Heart right ventricle (tissue), 16 donors: ENCODE measurements at regions not wholly inside any gene's neighbourhood (a gene's known extent, or its start where the extent isn't known, plus 50 kb on each side); places are given as distances from the start of the nearest gene placed in this dataset.

Experiments used
- ATAC-seq, 8 donors: fragments of 200-7000 bp; cut with Tn5 transposase; one replicate each; pipeline ENCODE4 v1.9.1; 2020; ENCODE audit warnings: mild to moderate bottlenecking in 8 of 8, moderate library complexity in 8 of 8, moderate number of reproducible peaks in 1 of 8
- DNase-seq, 2 donors: peaks; one replicate each; pipeline ENCODE4 v3.0.0-alpha.2; 2020
- H3K27ac ChIP-seq, 10 donors: fragments of 200-600 bp; sonication (generic) in 2 of 10; one replicate each; pipeline versions ENCODE4 v1.5.0 to v1.8.0; 2020 to 2022; ENCODE audit warnings: mild to moderate bottlenecking in 3 of 10
- H3K27me3 ChIP-seq, 7 donors: fragments of 200-600 bp; one replicate each; pipeline ENCODE4 v1.8.0; 2021 to 2022; ENCODE audit warnings: mild to moderate bottlenecking in 2 of 7
- H3K36me3 ChIP-seq, 9 donors: fragments of 200-600 bp; sonication (generic) in 1 of 9; one replicate each; pipeline versions ENCODE4 v1.5.0 to v1.8.0; 2020 to 2022; ENCODE audit warnings: mild to moderate bottlenecking in 2 of 9
- H3K4me1 ChIP-seq, 9 donors: fragments of 200-600 bp; sonication (generic) in 1 of 9; one replicate each; pipeline versions ENCODE4 v1.5.0 to v1.8.0; 2020 to 2022; ENCODE audit warnings: mild to moderate bottlenecking in 4 of 9
- H3K4me3 ChIP-seq, 10 donors: fragments of 200-600 bp; sonication (generic) in 2 of 10; one replicate each; pipeline versions ENCODE4 v1.5.0 to v1.8.0; 2020 to 2022; ENCODE audit warnings: mild to moderate bottlenecking in 7 of 10, moderate library complexity in 2 of 10
- H3K9me3 ChIP-seq, 11 donors: fragments of 200-600 bp in 10 of 11; sonication (generic) in 2 of 11; one replicate each; pipeline versions ENCODE4 v1.5.0 to v1.8.0; 2013 to 2022; ENCODE audit warnings: mild to moderate bottlenecking in 2 of 11, control low read depth in 1 of 11, moderate library complexity in 1 of 11
- WGBS, 2 donors: extraction: QIAGEN DNeasy Blood & Tissue Kit; methylation state at CpG; one replicate each; pipeline ENCODE4 v1.1.7; 2013; ENCODE audit warnings: inconsistent platforms in 1 of 2; 5-methylcytosine and 5-hydroxymethylcytosine counted together
- intact Hi-C, 10 donors: fragments of 100-400 bp; cut with DNase I; formaldehyde crosslinking; loops; one replicate each; pipeline versions ENCODE4 v1.11.1 to v1.14.2; 2022
- TF ChIP-seq, protein P1 (sequence below), 9 donors: fragments of 200-600 bp; sonication (generic) in 2 of 9; IDR thresholded peaks; one replicate each; pipeline versions ENCODE4 v1.5.0 to v1.8.0; 2021 to 2022; ENCODE audit warnings: antibody characterized with exemption in 9 of 9, mild to moderate bottlenecking in 5 of 9, moderate library complexity in 1 of 9
- donor health status: Arrhythmogenic right ventricular cardiomyopathy.
- donor health status: ischemic (EF 13 %, LVEDD 7.1; RV severe dilation, severe dysfunction).
- donor health status: healthy with polysubstance abuse.
- donor health status: DM: no; HTN: yes; CAD: no.
- donor health status: DM: no; HTN: no; CAD: no.
- donor health status: ischemic (EF 25% LVEDD 6.9; RV normal size, moderate dysfunction).
- donor health status: ischemic (EF 25% LVEDD 5.7; RV mildly dilated, moderate dysfunction).
- donor health status: healthy.
- donor health status: DM: yes; HTN: yes; CAD: no.
- donor health status: Ischemic cardiomyopathy.
- donor health status: ischemic (EF 35%, LVEDD 5.7; RV mildly dilated, moderate dysfunction).
- donor health status: nonischemic (EF 11% LVEDD 7.7; RV severe dilation, severe dysfunction).
- donor health status: DM: yes; HTN: yes; CAD: no.
- donor health status: PGD.
- donor health status: ischemic (EF 29% LVEDD 5.4; RV normal size, mild dysfunction).
- donor health status: nonischemic (EF 23%, LVEDD 6.1; RV moderate dilation, normal function).

DNA sequence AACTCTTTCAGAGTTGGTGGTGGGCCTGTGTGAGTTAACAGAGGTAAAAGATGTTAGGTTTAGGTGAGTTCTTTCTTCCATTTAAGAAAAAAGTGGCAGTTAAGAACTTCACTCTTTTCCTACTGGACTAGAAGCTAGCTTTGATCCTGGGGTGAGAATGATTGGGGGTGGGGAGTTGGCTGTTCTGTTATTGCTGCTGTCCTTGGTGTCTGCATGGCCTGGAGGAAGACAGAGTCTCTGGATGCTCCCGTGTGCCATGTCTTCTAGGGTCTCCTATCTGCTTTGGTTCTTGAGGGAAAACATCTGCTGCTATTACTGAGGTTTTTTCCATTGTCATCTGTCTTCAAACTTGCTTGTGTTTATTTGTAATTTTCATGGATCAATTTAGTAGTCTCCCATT is 275.7 kb downstream of the HLX start:
- H3K4me1 ChIP-seq: peaks cover 0 to 21% (median 0%) of the 10 kb centered on the region in 9 donors
- no peak for DNase-seq
- no peak overlapping the region for H3K27ac ChIP-seq
- no peaks in the 10 kb centered on the region for H3K36me3 ChIP-seq
- H3K4me3 ChIP-seq: no peak overlapping the region
- peaks cover 0 to 8% (median 0%) of the 10 kb centered on the region in 11 donors for H3K9me3 ChIP-seq
- no peak for ATAC-seq
- TF ChIP-seq, protein P1, sequence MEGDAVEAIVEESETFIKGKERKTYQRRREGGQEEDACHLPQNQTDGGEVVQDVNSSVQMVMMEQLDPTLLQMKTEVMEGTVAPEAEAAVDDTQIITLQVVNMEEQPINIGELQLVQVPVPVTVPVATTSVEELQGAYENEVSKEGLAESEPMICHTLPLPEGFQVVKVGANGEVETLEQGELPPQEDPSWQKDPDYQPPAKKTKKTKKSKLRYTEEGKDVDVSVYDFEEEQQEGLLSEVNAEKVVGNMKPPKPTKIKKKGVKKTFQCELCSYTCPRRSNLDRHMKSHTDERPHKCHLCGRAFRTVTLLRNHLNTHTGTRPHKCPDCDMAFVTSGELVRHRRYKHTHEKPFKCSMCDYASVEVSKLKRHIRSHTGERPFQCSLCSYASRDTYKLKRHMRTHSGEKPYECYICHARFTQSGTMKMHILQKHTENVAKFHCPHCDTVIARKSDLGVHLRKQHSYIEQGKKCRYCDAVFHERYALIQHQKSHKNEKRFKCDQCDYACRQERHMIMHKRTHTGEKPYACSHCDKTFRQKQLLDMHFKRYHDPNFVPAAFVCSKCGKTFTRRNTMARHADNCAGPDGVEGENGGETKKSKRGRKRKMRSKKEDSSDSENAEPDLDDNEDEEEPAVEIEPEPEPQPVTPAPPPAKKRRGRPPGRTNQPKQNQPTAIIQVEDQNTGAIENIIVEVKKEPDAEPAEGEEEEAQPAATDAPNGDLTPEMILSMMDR (IDR thresholded peaks at IDR 0.05): no peak
- intact Hi-C loops: loop anchor here in 1 of 10 donors (5.0 kb wide), 1 partner anchor 38 kb away; no protein-coding TSS in a partner anchor
- 31 to 63% methylated on average over 1 of the region's 1 CpG for WGBS, 2 donors
- no peaks in the 10 kb centered on the region for H3K27me3 ChIP-seq

DNA sequence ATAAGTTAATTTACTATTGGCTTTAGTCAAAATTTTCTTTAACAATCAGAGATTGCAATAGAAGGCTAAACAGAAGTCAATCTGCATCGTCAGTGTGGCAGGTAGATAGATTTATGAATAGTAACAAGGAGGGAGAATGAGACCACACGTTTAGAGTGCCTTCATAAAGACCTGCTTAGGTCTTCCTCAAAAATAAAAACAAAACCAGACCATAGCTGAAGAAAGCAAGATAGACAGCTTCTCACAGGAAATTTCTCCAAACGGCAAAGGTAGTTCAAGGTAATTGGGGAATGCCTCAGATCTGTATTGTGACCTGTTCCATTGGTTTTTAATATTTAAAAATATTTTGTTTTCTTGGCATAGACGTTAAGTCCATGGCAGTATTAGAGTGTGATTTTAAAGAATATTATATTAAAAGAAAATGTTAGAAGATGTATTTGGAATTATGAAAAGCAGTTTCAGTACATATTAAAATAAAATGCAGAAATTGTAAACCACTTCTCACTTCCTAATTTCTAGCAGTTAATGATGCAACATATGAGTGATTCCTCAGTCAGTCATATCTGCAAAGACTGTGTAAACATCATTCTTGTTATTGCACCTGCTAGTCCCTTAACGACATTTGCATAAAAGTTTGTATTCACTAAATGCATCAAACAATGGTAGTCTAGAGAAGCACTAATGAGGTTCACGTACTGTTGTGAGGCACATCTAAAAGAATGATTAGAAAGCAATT is 278.0 kb downstream of the HLX start:
- H3K9me3 ChIP-seq: no peaks in the 10 kb centered on the region
- no peak overlapping the region for H3K4me3 ChIP-seq
- no peaks in the 10 kb centered on the region for H3K27me3 ChIP-seq
- DNase-seq: no peak
- TF ChIP-seq, protein P1 (IDR thresholded peaks at IDR 0.05): no peak
- ATAC-seq: no peak
- peaks cover 0 to 35% (median 11%) of the 10 kb centered on the region in 9 donors for H3K4me1 ChIP-seq
- intact Hi-C loops: no loop called here
- no peaks in the 10 kb centered on the region for H3K36me3 ChIP-seq
- WGBS, 2 donors: 69 to 72% methylated on average over 6 of the region's 6 CpGs
- H3K27ac ChIP-seq: no peak overlapping the region

DNA sequence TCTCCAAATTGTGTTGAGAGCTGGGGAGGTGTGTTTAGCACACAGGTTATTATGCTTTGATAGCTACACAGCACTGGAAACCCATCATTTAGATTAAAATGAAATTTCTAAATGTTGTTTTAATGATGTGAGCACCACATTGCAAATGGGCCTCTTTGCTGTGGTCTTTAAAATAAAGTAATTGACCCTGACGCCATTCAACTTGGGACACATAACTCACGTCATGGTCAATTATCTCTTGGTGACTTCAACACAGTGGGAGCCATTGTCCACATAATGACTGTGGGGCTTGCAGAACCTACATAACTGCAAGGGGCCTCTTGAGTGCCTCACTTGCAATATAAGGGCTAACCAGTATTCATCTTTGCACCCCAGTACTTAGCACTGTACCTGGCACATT is 280.4 kb downstream of the HLX start:
- Histone ChIP-seq H3K27ac (no peak overlapping the region), H3K4me3 (no peak overlapping the region), H3K9me3 (no peaks in the 10 kb centered on the region), H3K27me3 (no peaks in the 10 kb centered on the region), H3K4me1 (peaks cover 0 to 59% (median 11%) of the 10 kb centered on the region in 9 donors), H3K36me3 (no peaks in the 10 kb centered on the region)
- TF ChIP-seq, protein P1 (IDR thresholded peaks at IDR 0.05): no peak
- intact Hi-C loops: loop anchor here in 1 of 10 donors (5.0 kb wide), 1 partner anchor 42 kb away; no protein-coding TSS in a partner anchor
- no peak for ATAC-seq
- 91 to 96% methylated on average over 2 of the region's 2 CpGs for WGBS, 2 donors
- no peak for DNase-seq

DNA sequence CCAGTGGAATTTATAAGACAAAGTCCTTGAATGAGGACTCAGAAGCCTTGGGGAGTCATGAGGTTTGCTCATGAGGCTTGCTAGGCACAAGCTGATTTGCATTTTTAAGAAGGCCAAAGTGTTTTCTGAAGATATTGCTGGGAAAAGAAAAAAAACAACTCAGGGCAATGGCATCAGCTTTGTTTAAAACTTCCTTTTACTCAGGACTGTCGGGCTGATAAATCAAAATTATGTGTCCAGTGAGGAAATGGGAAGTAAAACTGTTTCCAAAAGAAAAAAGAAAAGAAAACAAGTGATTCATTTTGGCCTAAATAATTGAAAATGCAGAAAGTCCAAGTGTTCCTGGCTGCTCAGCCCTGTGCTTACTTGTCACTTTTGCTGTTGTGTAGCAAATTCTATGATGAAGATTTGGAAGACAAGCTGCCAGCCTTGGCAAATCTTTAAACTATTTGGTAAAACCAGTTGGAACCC is 282.4 kb downstream of the HLX start:
- ATAC-seq (peak in 5 of 8 donors; percentile 17 to 55 (median 27)), DNase-seq (no peak)
- WGBS, 2 donors: 36 to 46% methylated on average over 1 of the region's 1 CpG
- H3K36me3 ChIP-seq: no peaks in the 10 kb centered on the region
- peaks cover 0 to 74% (median 11%) of the 10 kb centered on the region in 9 donors for H3K4me1 ChIP-seq
- H3K9me3 ChIP-seq: no peaks in the 10 kb centered on the region
- TF ChIP-seq, protein P1 (IDR thresholded peaks at IDR 0.05): no peak
- H3K27me3 ChIP-seq: no peaks in the 10 kb centered on the region
- H3K4me3 ChIP-seq: no peak overlapping the region
- peak overlapping the region in 4 of 10 donors; percentile 12 to 63 (median 36) for H3K27ac ChIP-seq
- intact Hi-C loops: loop anchor here in 1 of 10 donors (5.0 kb wide), 1 partner anchor 44 kb away; no protein-coding TSS in a partner anchor
